Neural crest cell (in vitro differentiated cells): ENCODE measurements at regions not wholly inside any gene's neighbourhood (a gene's known extent, or its start where the extent isn't known, plus 50 kb on each side); places are given as distances from the start of the nearest gene placed in this dataset.

Source experiments
- DNase-seq: peaks from one replicate; pipeline ENCODE4 v3.0.0; 2021; ENCODE audit warnings: low read depth, mixed read lengths, low spot score
- H3K27ac Mint-ChIP-seq: one replicate; pipeline ENCODE4 v1.8.0; 2021; ENCODE audit warnings: mild to moderate bottlenecking, mixed read lengths; ENCODE audit not compliant: unreplicated experiment
- H3K27me3 Mint-ChIP-seq: 2 replicates; pipeline ENCODE4 v1.8.0; 2021; ENCODE audit warnings: low read depth, mild to moderate bottlenecking, mixed read lengths
- H3K36me3 Mint-ChIP-seq: 2 replicates; pipeline ENCODE4 v1.8.0; 2021; ENCODE audit warnings: low read depth, mild to moderate bottlenecking, mixed read lengths
- H3K4me1 Mint-ChIP-seq: 2 replicates; pipeline ENCODE4 v1.8.0; 2021; ENCODE audit warnings: mixed read lengths
- H3K4me3 Mint-ChIP-seq: one replicate; pipeline ENCODE4 v1.8.0; 2021; ENCODE audit warnings: mild to moderate bottlenecking, mixed read lengths
- H3K9me3 Mint-ChIP-seq: 2 replicates; pipeline ENCODE4 v1.8.0; 2021; ENCODE audit warnings: mixed read lengths
- CTCF ChIP-seq: fragments of 200-600 bp; sonication (generic); conservative IDR thresholded peaks from 2 replicates; pipeline ENCODE4 v1.5.0; 2021; ENCODE audit warnings: antibody characterized with exemption, mild to moderate bottlenecking

GRCh38 chr20:51148941-51149340 is 126.0 kb upstream of the KCNG1 start:
- Mint-ChIP-seq H3K4me1 (no peaks in the 10 kb centered on the region), H3K27ac (no peak overlapping the region), H3K9me3 (peaks cover 7% of the 10 kb centered on the region), H3K36me3 (peaks cover 8% of the 10 kb centered on the region), H3K4me3 (no peak overlapping the region), H3K27me3 (peaks cover 5% of the 10 kb centered on the region)
- no peak for TF ChIP-seq CTCF
- DNase-seq, result no peak

- Mint-ChIP-seq H3K27me3 (no peaks in the 10 kb centered on the region), H3K9me3 (peaks cover 7% of the 10 kb centered on the region)
- no peak for TF ChIP-seq CTCF
These were observed 121.6 kb upstream of the KCNG1 start for GRCh38 chr20:51144476-51144875.

GRCh38 chr20:51143652-51144051 is 120.7 kb upstream of the KCNG1 start:
- Mint-ChIP-seq H3K36me3 (peaks cover 8% of the 10 kb centered on the region), H3K27me3 (no peaks in the 10 kb centered on the region), H3K9me3 (peaks cover 7% of the 10 kb centered on the region), H3K4me1 (no peaks in the 10 kb centered on the region), H3K27ac (no peak overlapping the region), H3K4me3 (no peak overlapping the region)
- no peak for TF ChIP-seq CTCF
- DNase-seq, result no peak

More at GRCh38 chr20:51144476-51144875, 121.6 kb upstream of the KCNG1 start:
- Mint-ChIP-seq H3K4me3 (no peak overlapping the region), H3K36me3 (peaks cover 8% of the 10 kb centered on the region), H3K27ac (no peak overlapping the region), H3K4me1 (no peaks in the 10 kb centered on the region)
- DNase-seq, result no peak

- no peak for TF ChIP-seq CTCF
- no peaks in the 10 kb centered on the region for H3K4me1 Mint-ChIP-seq
- no peak for DNase-seq
- H3K9me3 Mint-ChIP-seq, result peaks cover 7% of the 10 kb centered on the region
- H3K36me3 Mint-ChIP-seq, result peaks cover 8% of the 10 kb centered on the region
- no peaks in the 10 kb centered on the region for H3K27me3 Mint-ChIP-seq
- H3K27ac Mint-ChIP-seq, result no peak overlapping the region
- H3K4me3 Mint-ChIP-seq, result no peak overlapping the region
These were observed 119.5 kb upstream of the KCNG1 start for GRCh38 chr20:51142448-51142847.

GRCh38 chr20:51140671-51141070 is 117.8 kb upstream of the KCNG1 start:
- TF ChIP-seq CTCF, result no peak
- H3K27ac Mint-ChIP-seq, result no peak overlapping the region
- peaks cover 2% of the 10 kb centered on the region for H3K36me3 Mint-ChIP-seq
- no peak overlapping the region for H3K4me3 Mint-ChIP-seq
- H3K4me1 Mint-ChIP-seq, result no peaks in the 10 kb centered on the region
- DNase-seq, result no peak
- no peaks in the 10 kb centered on the region for H3K27me3 Mint-ChIP-seq
- H3K9me3 Mint-ChIP-seq, result peaks cover 5% of the 10 kb centered on the region

GRCh38 chr20:51139891-51140290 is 117.0 kb upstream of the KCNG1 start:
- H3K4me3 Mint-ChIP-seq, result no peak overlapping the region
- TF ChIP-seq CTCF, result no peak
- DNase-seq, result no peak
- H3K4me1 Mint-ChIP-seq, result peaks cover under 1% of the 10 kb centered on the region
- H3K9me3 Mint-ChIP-seq, result no peaks in the 10 kb centered on the region
- H3K36me3 Mint-ChIP-seq, result no peaks in the 10 kb centered on the region
- no peaks in the 10 kb centered on the region for H3K27me3 Mint-ChIP-seq
- H3K27ac Mint-ChIP-seq, result no peak overlapping the region
